HG03064 (cell line): ENCODE measurements at regions not wholly inside any gene's neighbourhood (a gene's known extent, or its start where the extent isn't known, plus 50 kb on each side); places are given as distances from the start of the nearest gene placed in this dataset.

Source experiments
- ATAC-seq: cut with Tn5 transposase; IDR thresholded peaks from one replicate; pipeline ENCODE4 v1.9.1; 2021; ENCODE audit warnings: low read depth; ENCODE audit not compliant: unreplicated experiment

GRCh38 chr10:44473146-44473545, 88.2 kb upstream of the CXCL12 start:
- ATAC-seq: no peak

DNA sequence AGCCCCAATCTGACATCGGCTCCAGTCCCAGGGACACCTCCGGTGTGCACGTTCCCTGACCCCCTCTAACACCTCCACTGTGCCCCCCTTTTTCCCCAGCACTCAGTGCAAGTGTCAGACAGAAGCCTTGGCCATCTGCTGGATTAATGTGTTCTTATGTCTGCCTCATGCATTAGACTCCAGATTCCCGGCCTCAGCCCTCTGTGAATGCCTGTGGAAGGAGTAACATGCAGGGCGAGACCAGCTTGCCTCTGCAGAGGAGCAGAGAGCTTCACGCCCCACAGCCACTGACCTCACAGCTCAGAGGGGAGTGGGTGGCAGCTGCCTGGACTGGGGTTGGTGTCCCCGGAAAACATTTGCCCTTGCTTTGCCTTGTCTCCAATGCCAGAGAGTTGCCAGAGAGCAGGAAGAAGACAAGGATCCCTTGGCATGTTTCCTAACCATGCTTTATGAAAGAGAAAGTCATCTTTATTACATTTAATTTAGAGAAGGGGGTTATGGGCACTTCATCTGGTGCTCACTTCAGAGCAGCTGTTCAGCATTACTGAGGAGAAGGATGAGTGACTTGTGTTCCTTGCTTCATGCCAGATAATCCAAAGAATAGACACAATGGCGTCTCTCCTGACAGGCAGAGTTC, 91.6 kb upstream of the CXCL12 start:
- no peak for ATAC-seq

- no peak for ATAC-seq
These were observed 92.1 kb upstream of the CXCL12 start for GRCh38 chr10:44477046-44477425.

DNA sequence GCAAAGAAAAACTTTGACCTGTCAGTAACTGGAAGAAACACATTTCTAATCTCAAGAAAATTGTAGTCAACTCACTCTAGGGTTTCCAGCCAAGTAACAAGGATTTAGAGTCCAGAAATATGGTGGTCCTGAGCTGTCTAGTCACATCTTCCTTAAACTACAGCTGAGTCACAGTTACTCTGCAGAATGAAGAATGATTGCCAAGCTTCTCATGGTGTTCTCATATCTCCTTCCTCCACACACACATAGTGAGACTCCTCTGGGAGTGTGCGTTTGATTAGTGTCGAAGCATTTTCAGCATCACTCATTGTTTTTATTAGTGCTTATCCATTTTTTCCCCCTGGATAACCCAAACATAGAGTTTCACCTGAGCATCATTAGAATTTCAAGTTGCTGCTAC, 93.1 kb upstream of the CXCL12 start:
- no peak for ATAC-seq

- ATAC-seq: no peak
These were observed 94.2 kb upstream of the CXCL12 start for GRCh38 chr10:44478876-44479705.

- no peak for ATAC-seq
These were observed 107.8 kb upstream of the CXCL12 start for GRCh38 chr10:44492678-44493077.

GRCh38 chr10:44498222-44498621, 113.3 kb upstream of the CXCL12 start:
- no peak for ATAC-seq

DNA sequence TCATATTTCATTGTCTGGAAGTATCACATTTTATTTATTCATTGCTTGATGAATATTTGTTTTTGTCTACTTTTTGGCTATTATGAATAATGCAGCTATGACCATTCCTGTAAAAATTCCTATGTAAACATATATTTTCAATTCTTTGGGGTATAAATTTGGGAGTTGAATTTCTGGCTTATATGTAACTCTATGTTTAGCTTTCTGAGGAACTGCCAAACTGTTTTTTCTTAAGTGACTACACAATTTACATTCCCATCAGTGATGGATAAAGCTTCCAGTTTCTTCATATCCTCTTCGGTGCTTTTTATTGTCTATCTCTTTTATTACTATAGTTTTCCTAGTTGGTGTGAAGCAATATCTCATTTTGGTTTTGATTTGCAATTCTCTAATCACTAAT, 115.6 kb upstream of the CXCL12 start:
- ATAC-seq: no peak

GRCh38 chr10:44506386-44506785, 121.5 kb upstream of the CXCL12 start:
- no peak for ATAC-seq

DNA sequence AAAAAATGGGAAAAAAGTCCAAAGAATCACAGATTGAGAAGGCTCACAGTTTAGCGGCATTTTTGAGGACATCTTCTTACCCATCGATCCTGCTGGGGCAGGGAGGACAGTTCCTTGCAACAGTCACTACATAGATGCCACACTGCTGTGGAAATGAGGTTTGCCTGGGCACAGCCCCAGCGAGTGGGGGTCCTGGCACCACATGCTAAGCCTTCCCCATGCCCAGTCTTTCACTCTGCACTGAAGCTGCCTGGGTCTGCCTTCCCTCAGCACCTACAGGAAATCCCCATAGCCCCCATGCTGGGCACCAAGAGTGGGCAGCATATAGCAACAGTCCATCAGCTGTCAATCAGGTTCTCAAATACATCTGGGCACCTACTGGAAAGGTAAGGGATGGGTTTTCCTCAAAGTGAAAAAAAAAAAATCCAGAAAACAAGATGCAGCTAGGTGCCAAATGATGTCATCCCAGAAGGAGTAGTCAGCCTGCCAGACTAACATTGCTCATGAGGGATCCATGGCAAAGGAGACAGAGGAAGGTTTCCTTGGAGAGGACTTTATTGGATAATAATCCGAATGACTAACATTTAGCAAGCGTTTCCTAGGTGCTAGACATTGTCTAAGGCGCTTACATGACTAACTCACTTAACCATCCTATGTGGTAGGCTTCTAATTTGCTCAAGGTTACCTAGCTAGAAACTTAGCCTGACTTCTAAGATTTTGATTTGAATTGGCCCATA, 125.7 kb upstream of the CXCL12 start:
- ATAC-seq: no peak

DNA sequence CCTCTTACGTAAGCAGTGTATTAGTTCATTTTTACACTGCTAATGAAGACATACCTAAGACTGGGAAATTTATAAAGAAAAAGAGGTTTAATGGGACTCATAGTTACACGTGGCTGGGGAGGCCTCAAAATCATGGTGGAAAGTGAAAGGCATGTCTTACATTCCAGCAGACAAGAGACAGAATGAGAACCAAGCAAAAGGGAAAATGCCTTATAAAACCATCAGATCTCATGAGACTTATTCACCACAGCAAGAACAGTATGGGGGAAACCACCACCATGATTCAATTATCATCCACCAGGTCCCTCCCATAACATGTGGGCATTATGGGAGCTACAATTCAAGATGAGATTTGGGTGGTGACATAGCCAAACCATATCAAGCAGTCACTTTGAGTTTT, 126.3 kb upstream of the CXCL12 start:
- no peak for ATAC-seq

DNA sequence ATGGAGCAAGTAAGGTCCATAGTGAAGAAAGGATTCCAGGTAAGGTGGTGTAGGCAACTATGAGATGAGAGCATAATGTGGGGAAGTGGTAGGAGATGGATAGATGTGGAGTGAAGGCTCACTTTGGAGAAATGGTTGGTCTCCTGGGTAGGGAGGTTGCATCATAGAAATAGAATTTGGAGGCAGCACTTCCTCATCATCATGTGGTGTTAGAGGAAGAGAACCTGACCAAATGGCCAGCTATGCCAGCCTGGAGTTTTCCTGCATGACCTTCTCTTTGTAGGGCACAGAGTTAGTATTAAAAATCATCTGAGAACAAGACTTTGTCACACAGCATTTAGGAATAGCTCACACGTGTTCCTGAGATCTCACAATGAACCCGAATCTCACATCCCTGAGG, 126.7 kb upstream of the CXCL12 start:
- ATAC-seq: no peak

- no peak for ATAC-seq
These were observed 127.6 kb upstream of the CXCL12 start for GRCh38 chr10:44512431-44513022.

- no peak for ATAC-seq
These were observed 128.7 kb upstream of the CXCL12 start for GRCh38 chr10:44513591-44513990.

GRCh38 chr10:44516891-44517290, 132.0 kb upstream of the CXCL12 start:
- no peak for ATAC-seq

DNA sequence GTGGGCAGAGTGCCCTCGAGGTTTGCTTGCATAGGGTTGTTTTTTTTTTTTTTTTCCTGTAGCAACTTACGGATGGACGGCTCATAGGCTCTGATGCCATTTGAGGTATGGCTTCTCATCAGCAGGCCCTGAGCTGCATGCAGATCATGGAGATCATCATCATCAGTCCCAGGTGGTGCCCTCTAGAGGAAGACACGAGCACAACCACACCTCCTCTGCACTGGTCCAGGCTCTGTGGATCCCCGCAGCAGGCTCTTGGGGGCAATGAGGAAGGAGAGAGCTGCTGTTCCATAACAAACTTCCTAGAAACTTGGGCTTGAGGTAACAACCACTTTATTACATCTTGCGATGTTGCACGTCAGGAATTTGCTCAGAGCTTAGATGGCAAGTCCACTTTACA, 132.7 kb upstream of the CXCL12 start:
- ATAC-seq: no peak

GRCh38 chr10:44519361-44519760, 134.5 kb upstream of the CXCL12 start:
- no peak for ATAC-seq

DNA sequence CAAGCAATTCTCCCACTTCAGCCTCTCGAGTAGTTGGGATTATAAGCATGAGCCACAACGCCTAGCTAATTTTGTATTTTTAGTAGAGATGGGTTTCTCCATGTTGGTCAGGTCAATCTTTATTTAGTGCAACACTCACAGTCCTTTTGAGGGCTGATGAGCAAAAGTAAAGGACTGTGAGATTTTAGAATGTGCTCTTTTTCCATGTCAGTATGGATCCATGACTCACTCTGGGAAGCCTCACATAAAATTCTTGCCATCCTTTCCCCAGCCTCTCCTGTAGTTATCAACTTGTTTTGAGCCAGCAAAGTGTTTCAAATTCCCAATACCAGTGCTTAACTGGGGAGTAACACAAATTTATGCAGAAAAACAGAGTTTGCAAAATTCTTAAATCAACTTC, 135.8 kb upstream of the CXCL12 start:
- no peak for ATAC-seq

GRCh38 chr10:44539178-44539577, 154.3 kb upstream of the CXCL12 start:
- no peak for ATAC-seq

- ATAC-seq: no peak
These were observed 167.8 kb upstream of the CXCL12 start for GRCh38 chr10:44552726-44553125.

- ATAC-seq: no peak
These were observed 172.8 kb upstream of the CXCL12 start for GRCh38 chr10:44557596-44558191.
